GOT3 (cell line): ENCODE measurements at regions not wholly inside any gene's neighbourhood (a gene's known extent, or its start where the extent isn't known, plus 50 kb on each side); places are given as distances from the start of the nearest gene placed in this dataset.

Source experiments
- DNase-seq: peaks from one replicate; lab custom pipeline; 2025; ENCODE audit warnings: mixed read lengths; lab: John Stamatoyannopoulos, UW

GRCh38 chr2:34961822-34962221, 1362.7 kb upstream of the FAM98A start:
- no peak for DNase-seq

- no peak for DNase-seq
Measured at GRCh38 chr2:34954758-34955157, 1355.7 kb upstream of the FAM98A start.

- no peak for DNase-seq
Measured at GRCh38 chr2:34950797-34951196, 1351.7 kb upstream of the FAM98A start.

DNA sequence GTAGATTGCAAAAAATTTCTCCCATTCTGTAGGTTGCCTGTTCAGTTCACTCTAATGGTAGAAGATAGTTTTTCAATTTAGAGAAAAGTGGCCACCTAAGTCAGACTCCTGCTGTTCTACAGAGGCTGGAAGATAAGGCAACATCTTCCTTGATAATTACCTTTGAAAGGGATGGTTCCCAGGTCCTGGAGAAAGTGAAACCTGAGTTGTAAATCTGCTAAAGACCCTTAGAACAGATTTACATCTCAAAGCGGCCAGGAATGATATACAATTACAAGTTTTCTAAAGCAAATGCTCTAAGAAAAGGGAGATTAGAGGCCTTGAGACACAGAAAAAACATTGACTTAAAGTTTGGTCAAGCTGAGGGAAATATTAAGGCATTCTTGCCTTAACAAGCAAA, 1350.2 kb upstream of the FAM98A start:
- no peak for DNase-seq

- no peak for DNase-seq
Measured at GRCh38 chr2:34936089-34936488, 1337.0 kb upstream of the FAM98A start.

- DNase-seq = no peak
Measured at GRCh38 chr2:34912084-34912483, 1313.0 kb upstream of the FAM98A start.

- no peak for DNase-seq
Measured at GRCh38 chr2:34909992-34910705, 1311.0 kb upstream of the FAM98A start.

GRCh38 chr2:34907812-34908211, 1308.7 kb upstream of the FAM98A start:
- no peak for DNase-seq

DNA sequence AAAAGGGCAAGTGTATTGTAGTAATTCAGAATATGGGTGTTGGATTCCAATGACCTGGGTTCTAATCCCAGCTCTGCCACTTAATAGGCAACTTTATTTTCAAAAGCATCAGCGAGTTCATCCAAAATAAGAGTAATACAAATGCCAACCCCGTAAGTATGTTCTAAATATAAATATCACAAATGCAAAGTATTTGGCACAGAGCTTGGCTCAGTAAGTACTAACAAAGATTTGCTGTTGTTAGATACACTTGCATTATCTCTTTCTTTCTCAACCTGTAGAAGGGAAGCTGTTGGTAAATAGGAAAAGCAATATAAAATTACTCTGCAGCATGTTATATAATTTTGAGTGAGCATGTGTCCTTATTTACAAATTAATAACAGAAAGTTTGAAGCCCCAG, 1302.6 kb upstream of the FAM98A start:
- no peak for DNase-seq

GRCh38 chr2:34899079-34899478, 1300.0 kb upstream of the FAM98A start:
- DNase-seq = no peak

DNA sequence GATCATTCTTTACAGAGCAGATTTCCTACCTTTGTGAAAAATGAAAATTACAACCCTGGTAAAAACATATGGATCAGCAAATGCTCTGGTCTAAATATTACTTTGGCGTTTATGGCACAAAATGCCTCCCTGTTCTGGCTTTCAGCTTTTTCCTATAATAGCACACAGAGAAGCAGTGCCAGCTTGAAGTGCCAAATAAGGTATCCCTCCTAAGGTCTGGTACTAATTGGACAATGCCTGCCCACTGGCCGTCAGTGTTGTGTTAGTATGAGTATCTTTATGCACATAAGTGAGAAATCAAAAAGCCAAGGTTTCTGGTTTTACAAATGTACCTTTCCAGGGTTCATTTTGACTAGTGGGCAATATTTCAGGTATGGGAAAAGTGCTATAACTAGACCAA, 1293.7 kb upstream of the FAM98A start:
- DNase-seq = no peak

DNA sequence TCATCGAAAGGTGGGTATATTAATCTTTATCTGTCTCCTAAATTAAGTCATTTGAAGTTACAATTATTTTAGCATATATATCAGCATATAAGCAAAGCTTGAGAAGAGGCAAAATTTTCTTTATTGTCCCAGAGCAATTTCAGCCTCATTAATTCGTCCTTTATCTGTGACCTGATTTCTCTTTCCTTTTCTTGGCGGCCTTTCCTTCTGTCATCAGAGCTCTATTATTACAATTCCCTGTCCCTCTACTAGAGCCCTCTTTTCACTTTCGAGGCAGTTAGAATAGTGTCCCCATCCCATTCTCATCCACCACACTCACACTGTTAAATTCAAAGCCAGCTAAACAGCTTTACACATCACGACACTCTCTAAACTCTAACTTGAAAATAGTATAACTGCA, 1293.2 kb upstream of the FAM98A start:
- DNase-seq = no peak

DNA sequence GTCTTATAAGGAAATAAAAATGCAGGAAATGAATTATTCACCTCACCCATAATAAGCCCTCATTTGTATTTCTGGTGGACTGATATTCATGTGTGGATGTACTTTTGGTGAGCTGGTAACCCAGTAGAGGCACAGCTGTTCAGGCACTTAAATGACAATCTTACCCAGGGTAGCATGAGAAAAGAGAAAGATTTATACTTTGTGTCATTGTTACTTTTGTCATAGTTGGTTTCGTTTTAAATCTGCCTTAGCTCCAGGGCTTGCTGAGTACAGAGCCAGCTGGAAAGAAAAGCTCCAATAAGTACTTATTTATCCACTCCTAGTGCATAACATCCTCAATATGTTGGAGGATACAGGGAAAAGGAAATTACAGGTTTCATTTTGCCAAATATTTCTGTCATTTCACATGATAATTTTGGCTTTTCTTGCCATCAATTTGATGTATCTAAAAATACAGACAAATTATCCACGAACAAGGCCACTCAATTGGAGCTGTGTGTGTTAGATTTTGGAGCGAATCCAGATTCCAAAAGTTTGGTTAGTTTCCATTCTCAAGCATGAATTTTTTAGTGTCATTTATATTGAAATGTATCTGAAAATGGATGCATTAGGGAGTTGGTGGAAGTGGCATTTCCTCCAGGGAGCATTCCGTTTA, 1276.1 kb upstream of the FAM98A start:
- DNase-seq = no peak

DNA sequence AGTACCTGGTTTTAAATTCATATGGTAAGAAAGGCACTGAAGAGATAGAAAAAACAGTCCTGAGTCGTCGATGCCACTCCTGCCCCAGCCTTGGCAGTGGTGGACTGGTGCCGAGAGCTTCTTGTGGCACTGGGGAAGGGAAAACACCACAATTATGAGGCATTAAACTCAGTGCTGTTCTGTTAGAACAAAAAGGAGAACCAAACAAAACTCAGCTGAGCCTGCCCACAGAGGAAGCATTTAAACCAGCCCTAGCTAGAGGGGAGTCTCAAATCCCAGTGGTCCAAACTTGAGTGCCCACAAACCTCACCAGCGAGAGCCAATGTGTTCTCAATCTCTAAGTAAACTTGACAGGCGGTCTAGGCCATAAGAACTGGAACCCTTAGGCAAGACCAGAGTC, 1254.5 kb upstream of the FAM98A start:
- DNase-seq = no peak

DNA sequence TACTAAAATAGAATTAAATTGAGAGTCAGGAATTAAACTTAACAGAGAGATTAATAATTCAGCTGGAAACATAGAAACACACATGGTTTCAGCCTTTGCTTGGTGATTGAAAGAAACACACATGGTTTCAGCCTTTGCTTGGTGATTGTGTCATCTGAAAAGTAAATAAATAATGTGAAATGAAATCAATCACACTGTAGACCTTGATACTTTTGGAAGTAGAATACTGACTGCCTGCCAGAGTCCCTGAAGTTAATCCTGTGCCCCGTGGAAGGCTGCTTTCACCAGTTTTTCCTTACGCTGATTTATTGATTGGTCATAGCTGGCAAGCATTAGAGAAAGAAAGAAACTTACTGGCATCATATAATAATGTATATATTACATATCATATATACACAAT, 1252.7 kb upstream of the FAM98A start:
- DNase-seq = no peak

DNA sequence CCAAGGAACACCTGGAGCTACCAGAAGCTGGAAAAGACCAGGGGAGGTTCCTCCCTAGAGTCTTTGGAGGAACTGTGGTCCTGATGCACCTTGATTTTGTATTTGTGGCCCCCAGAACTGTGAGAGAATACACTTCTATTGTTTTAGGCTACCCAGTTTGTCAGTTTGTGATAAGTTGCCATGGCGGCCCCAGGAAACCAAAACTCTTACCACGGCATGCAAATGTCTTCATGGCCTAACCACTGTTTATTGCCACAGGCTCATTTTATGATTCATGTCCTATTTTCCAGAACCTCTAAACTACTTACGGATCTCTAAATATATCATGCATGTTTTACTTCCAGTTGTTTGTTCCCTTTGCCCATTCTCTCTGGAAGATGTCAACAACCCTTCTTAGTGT, 1250.7 kb upstream of the FAM98A start:
- no peak for DNase-seq

GRCh38 chr2:34848691-34849090, 1249.6 kb upstream of the FAM98A start:
- DNase-seq = no peak

DNA sequence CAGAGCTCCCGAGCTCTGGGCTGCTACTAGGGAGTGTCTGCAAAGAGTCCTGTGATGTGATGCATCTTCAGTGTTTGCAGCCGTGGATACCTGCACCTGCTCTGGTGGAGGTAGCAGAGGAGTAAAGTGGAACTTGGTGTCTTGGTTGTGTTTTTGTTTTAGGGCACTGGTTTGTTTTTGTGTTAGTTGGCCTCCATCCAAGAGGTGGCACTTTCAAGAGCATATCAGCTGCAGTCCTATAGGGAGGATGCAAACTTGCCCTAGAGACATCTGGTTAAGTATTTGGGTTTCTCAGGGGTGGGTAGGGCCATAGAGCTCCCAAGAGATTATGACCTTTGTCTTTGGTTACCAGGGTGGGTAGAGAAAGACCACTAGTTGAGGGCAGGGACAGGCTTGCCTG, 1249.0 kb upstream of the FAM98A start:
- DNase-seq = no peak

- DNase-seq = no peak
Measured at GRCh38 chr2:34844629-34845028, 1245.5 kb upstream of the FAM98A start.

DNA sequence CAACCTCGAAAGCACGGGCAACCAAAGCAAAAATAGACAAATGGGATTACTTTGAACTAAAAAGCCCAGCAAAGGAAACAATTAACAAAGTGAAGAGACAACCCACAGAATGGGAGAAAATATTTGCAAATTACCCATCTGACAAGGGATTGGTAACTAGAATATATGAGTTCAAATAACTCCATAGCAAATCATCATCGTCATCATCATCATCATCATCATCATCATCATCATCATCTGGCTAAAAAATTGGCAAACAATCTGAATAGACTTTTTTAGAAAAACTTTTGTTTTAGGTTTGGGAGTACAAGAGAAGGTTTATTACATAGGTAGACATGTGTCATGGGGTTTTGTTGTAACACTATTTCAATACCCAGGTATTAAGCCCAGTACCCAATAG, 1239.3 kb upstream of the FAM98A start:
- no peak for DNase-seq

- DNase-seq = no peak
Measured at GRCh38 chr2:34836361-34836760, 1237.3 kb upstream of the FAM98A start.

DNA sequence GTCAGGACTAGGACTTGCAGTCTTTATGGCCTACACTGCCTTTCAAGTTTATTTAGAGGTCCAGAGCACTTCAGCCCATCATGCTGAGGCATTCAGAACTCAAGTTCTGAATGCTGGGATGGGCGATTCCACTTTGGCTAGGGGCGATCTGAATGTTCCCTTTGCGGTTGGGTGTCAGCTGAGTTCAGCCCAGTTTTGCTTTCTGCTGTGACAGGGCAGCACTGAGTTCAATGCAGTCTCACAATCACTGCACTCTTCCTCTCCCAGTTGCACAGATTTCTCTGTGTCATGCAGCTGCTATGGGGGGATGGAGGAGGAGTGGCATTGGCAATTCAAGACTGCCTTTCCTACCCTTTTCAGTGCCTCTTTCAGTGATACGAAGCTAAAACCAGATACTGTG, 1232.0 kb upstream of the FAM98A start:
- DNase-seq = no peak

GRCh38 chr2:34828481-34828880, 1229.4 kb upstream of the FAM98A start:
- no peak for DNase-seq

GRCh38 chr2:34827398-34827797, 1228.3 kb upstream of the FAM98A start:
- no peak for DNase-seq
